SK-N-SH (cell line): ENCODE measurements at regions not wholly inside any gene's neighbourhood (a gene's known extent, or its start where the extent isn't known, plus 50 kb on each side); places are given as distances from the start of the nearest gene placed in this dataset.

Experiments
- CTCF ChIP-seq: fragments of 200-600 bp; sonication (generic); IDR thresholded peaks from 2 replicates; pipeline ENCODE4 v1.6.1; 2017; ENCODE audit warnings: antibody characterized with exemption, mild to moderate bottlenecking, moderate library complexity
- MXI1 ChIP-seq: IDR thresholded peaks from 2 replicates; pipeline ENCODE4 v1.6.1; 2012; ENCODE audit warnings: mild to moderate bottlenecking, low read depth, low read length, improper control_type of control experiment
- RFX5 ChIP-seq: IDR thresholded peaks from 2 replicates; pipeline ENCODE4 v1.6.1; 2012; ENCODE audit warnings: mild to moderate bottlenecking, improper control_type of control experiment, low read length
- SMC3 ChIP-seq: IDR thresholded peaks from 2 replicates; pipeline ENCODE4 v1.6.1; 2012; ENCODE audit warnings: low read depth, low read length, improper control_type of control experiment

- TF ChIP-seq CTCF (no peak), SMC3 (no peak), RFX5 (no peak), MXI1 (no peak)
These were observed 82.2 kb upstream of the ITGA4 start for GRCh38 chr2:181374781-181375675.
